K562 (cell line): ENCODE measurements at regions not wholly inside any gene's neighbourhood (a gene's known extent, or its start where the extent isn't known, plus 50 kb on each side); places are given as distances from the start of the nearest gene placed in this dataset.

Source experiments
- CREB3 ChIP-seq: fragments of 450-650 bp; conservative IDR thresholded peaks from 2 replicates; pipeline ENCODE4 v1.6.1; 2016; ENCODE audit warnings: missing genetic modification characterization, low read depth, mild to moderate bottlenecking, missing compliant biosample characterization, moderate library complexity
- CTCF ChIP-seq, 3 experiments: IDR thresholded peaks in 2 of 3; conservative IDR thresholded peaks in 1 of 3; 2 replicates each; pipeline ENCODE4 v1.5.1; 2011 to 2012; ENCODE audit warnings: low read length in 3 of 3, mild to moderate bottlenecking in 3 of 3, control low read depth in 2 of 3, improper control_type of control experiment in 1 of 3, inconsistent platforms in 1 of 3, low read depth in 1 of 3, mixed read lengths in 1 of 3, moderate library complexity in 1 of 3; ENCODE audit not compliant: insufficient read depth in 2 of 3
- DIDO1 ChIP-seq: fragments of 450-650 bp; IDR thresholded peaks from 2 replicates; pipeline ENCODE4 v1.6.1; 2016; ENCODE audit warnings: low read depth, missing biosample characterization, missing genetic modification characterization
- GABPA ChIP-seq: fragments of 200-800 bp; sonication (Bioruptor generic); conservative IDR thresholded peaks from 2 replicates; pipeline ENCODE4 v1.6.1; 2016; ENCODE audit warnings: low read depth, missing genetic modification characterization, missing compliant biosample characterization
- HDAC2 ChIP-seq: fragments of 450-650 bp; IDR thresholded peaks from 2 replicates; pipeline ENCODE4 v1.6.1; 2016; ENCODE audit warnings: mild to moderate bottlenecking
- POLR2A ChIP-seq: fragments of 450-650 bp; conservative IDR thresholded peaks from 2 replicates; pipeline ENCODE4 v1.6.1; 2016
- SETDB1 ChIP-seq: IDR thresholded peaks from one replicate; pipeline ENCODE4 v1.6.1; 2012; ENCODE audit warnings: low read length, control low read depth, inconsistent platforms
- SMARCA5 ChIP-seq: fragments of 450-650 bp; IDR thresholded peaks from 2 replicates; pipeline ENCODE4 v1.6.1; 2016
- SP2 ChIP-seq: IDR thresholded peaks from 2 replicates; pipeline ENCODE4 v1.6.1; 2011; ENCODE audit warnings: mild to moderate bottlenecking, low read depth, low read length, moderate library complexity; ENCODE audit not compliant: poor library complexity, severe bottlenecking; ENCODE audit errors: extremely low read depth
- TCF7 ChIP-seq: sonication (generic); IDR thresholded peaks from 2 replicates; pipeline ENCODE4 v1.6.1; 2016; ENCODE audit warnings: antibody characterized with exemption, borderline replicate concordance
- ZNF274 ChIP-seq: IDR thresholded peaks from 2 replicates; pipeline ENCODE4 v1.6.1; 2011; ENCODE audit warnings: low read depth, mild to moderate bottlenecking, low read length, moderate library complexity, borderline replicate concordance
- TF ChIP-seq, protein P1 (sequence below): sonication (generic); formaldehyde crosslinking; IDR thresholded peaks from 2 replicates; pipeline ENCODE4 v1.4.0; 2020; ENCODE audit warnings: mild to moderate bottlenecking, missing genetic modification reagents
- TF ChIP-seq, protein P2 (sequence below): fragments of 250-450 bp; sonication (Bioruptor Pico); IDR thresholded peaks from 2 replicates; pipeline ENCODE4 v1.8.0; 2022; ENCODE audit warnings: moderate library complexity, mild to moderate bottlenecking, inconsistent platforms

DNA sequence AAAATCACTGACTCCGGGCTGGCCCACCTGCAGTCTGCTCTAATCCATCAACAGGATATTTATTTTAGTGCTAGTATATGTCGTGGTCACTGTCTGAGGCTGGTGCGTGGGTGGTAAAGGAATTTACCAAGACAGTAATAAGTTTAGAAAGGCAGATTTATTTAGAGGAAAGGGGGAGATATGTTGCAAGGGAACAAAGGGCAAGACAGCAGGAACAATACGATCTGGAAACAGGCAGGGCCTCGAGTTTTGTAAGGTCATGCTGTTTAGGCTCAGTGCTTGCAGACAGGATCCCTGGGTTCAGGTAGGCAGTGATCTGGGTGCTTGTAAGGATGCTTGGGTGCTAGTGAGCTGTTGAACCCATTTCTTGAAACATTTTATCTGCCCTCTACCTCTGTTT lies 748.2 kb upstream of the SLITRK5 start:
- TF ChIP-seq SETDB1 (no peak), CTCF (IDR thresholded peaks at IDR 0.05 in 2 of 3, conservative IDR thresholded peaks at IDR 0.05 in 1 of 3; ENCODE audit: insufficient read depth in 2 of 3, low read depth in 1 of 3, low read length in 3 of 3) (no peak), DIDO1 (tag) (no peak), GABPA (tag) (no peak), HDAC2 (no peak), SP2 (no peak), ZNF274 (no peak), TCF7 (no peak), SMARCA5 (no peak), POLR2A (no peak), CREB3 (no peak)
- TF ChIP-seq, protein P1, sequence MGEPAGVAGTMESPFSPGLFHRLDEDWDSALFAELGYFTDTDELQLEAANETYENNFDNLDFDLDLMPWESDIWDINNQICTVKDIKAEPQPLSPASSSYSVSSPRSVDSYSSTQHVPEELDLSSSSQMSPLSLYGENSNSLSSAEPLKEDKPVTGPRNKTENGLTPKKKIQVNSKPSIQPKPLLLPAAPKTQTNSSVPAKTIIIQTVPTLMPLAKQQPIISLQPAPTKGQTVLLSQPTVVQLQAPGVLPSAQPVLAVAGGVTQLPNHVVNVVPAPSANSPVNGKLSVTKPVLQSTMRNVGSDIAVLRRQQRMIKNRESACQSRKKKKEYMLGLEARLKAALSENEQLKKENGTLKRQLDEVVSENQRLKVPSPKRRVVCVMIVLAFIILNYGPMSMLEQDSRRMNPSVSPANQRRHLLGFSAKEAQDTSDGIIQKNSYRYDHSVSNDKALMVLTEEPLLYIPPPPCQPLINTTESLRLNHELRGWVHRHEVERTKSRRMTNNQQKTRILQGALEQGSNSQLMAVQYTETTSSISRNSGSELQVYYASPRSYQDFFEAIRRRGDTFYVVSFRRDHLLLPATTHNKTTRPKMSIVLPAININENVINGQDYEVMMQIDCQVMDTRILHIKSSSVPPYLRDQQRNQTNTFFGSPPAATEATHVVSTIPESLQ (CRISPR knock-in tag) = no peak
- TF ChIP-seq, protein P2, sequence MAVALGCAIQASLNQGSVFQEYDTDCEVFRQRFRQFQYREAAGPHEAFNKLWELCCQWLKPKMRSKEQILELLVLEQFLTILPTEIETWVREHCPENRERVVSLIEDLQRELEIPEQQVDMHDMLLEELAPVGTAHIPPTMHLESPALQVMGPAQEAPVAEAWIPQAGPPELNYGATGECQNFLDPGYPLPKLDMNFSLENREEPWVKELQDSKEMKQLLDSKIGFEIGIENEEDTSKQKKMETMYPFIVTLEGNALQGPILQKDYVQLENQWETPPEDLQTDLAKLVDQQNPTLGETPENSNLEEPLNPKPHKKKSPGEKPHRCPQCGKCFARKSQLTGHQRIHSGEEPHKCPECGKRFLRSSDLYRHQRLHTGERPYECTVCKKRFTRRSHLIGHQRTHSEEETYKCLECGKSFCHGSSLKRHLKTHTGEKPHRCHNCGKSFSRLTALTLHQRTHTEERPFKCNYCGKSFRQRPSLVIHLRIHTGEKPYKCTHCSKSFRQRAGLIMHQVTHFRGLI (CRISPR knock-in tag) = no peak
